ENCODE measurements at regions not wholly inside any gene's neighbourhood (a gene's known extent, or its start where the extent isn't known, plus 50 kb on each side); places are given as distances from the start of the nearest gene placed in this dataset.
"Not testable (repeated sequence)": the region's sequence is repeated elsewhere in the genome, so short reads cannot be mapped to it uniquely, and the experiment has no call there.

DNA sequence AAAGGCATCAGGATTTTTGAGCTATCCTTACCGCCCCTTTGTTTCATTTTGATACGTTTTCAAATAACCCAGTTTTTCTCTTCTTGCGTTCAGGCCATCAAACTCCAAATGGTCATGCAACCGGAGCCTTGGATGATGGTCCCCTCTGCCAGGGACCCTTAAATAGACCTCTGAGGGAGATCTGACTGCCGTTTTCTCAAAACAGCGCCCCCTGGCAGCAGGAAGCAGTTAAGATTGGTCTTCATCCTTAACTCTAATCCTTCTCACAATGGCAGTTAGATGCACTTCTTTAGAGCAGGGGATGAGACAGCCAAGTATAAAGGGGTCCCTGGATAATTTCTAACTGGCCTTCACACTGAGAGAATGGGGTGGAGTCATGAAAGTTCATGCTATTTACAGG lies 525.0 kb upstream of the SPANXN1 start:
- Mint-ChIP-seq H3K4me1 (ENCODE audit: low read depth) (no peaks in the 10 kb centered on the region), H3K27ac (no peak overlapping the region), H3K27me3 (ENCODE audit: insufficient read depth) (no peaks in the 10 kb centered on the region), H3K4me3 (no peak overlapping the region), H3K9me3 (peaks cover 5% of the 10 kb centered on the region; the same call in 1 of the 2 replicates), H3K36me3 (ENCODE audit: low read depth) (no peaks in the 10 kb centered on the region)
- TF ChIP-seq CTCF (IDR thresholded peaks at IDR 0.05) = no peak
- DNase-seq = no peak

DNA sequence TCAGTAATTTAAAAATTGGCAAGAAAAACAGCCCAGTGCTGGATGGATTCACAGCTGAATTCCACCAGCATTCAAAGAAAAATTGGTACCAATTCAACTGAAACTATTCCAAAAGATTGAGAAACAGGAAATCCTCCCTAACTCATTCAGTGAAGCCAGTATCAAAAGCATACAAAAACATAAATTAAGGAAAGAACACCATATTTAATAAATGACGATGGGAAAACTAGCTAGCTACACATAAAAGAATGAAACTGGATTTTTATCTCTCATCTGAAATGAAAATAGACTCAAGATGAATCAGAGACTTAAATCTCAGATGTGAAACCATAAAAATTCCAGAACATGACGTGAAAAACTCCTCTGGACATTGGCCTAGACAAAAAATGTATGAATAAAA lies 516.8 kb upstream of the SPANXN1 start:
- no peak overlapping the region for H3K27ac Mint-ChIP-seq

GRCh38 chrX:144732588-144732987 lies 514.7 kb upstream of the SPANXN1 start:
- H3K27me3 Mint-ChIP-seq (ENCODE audit: insufficient read depth) = no peaks in the 10 kb centered on the region
- TF ChIP-seq CTCF (IDR thresholded peaks at IDR 0.05) = no peak
- no peak for DNase-seq
- no peaks in the 10 kb centered on the region for H3K36me3 Mint-ChIP-seq (ENCODE audit: low read depth)
- no peak overlapping the region for H3K4me3 Mint-ChIP-seq
- peaks cover 17% of the 10 kb centered on the region for H3K9me3 Mint-ChIP-seq
- no peak overlapping the region for H3K27ac Mint-ChIP-seq
- no peaks in the 10 kb centered on the region for H3K4me1 Mint-ChIP-seq (ENCODE audit: low read depth)

More for the DNA sequence above, 516.8 kb upstream of the SPANXN1 start:
- Mint-ChIP-seq H3K4me1 (ENCODE audit: low read depth) (no peaks in the 10 kb centered on the region), H3K27me3 (ENCODE audit: insufficient read depth) (no peaks in the 10 kb centered on the region), H3K9me3 (peaks cover 12% of the 10 kb centered on the region), H3K36me3 (ENCODE audit: low read depth) (no peaks in the 10 kb centered on the region), H3K4me3 (no peak overlapping the region)
- DNase-seq = no peak
- TF ChIP-seq CTCF (IDR thresholded peaks at IDR 0.05) = no peak

- no peak overlapping the region for H3K4me3 Mint-ChIP-seq
- no peaks in the 10 kb centered on the region for H3K36me3 Mint-ChIP-seq (ENCODE audit: low read depth)
- H3K27ac Mint-ChIP-seq = no peak overlapping the region
- peaks cover 19% of the 10 kb centered on the region for H3K9me3 Mint-ChIP-seq
- H3K4me1 Mint-ChIP-seq (ENCODE audit: low read depth) = no peaks in the 10 kb centered on the region
- no peak for TF ChIP-seq CTCF (IDR thresholded peaks at IDR 0.05)
- DNase-seq = no peak
- no peaks in the 10 kb centered on the region for H3K27me3 Mint-ChIP-seq (ENCODE audit: insufficient read depth)
These were observed 509.1 kb upstream of the SPANXN1 start for GRCh38 chrX:144738246-144738645.

GRCh38 chrX:144768540-144768939 lies 478.8 kb upstream of the SPANXN1 start:
- no peaks in the 10 kb centered on the region for H3K27me3 Mint-ChIP-seq (ENCODE audit: insufficient read depth)
- no peak for TF ChIP-seq CTCF (IDR thresholded peaks at IDR 0.05)
- no peaks in the 10 kb centered on the region for H3K4me1 Mint-ChIP-seq (ENCODE audit: low read depth)
- H3K4me3 Mint-ChIP-seq = no peak overlapping the region
- no peak overlapping the region for H3K27ac Mint-ChIP-seq
- peaks cover 9% of the 10 kb centered on the region for H3K9me3 Mint-ChIP-seq
- no peak for DNase-seq
- H3K36me3 Mint-ChIP-seq (ENCODE audit: low read depth) = no peaks in the 10 kb centered on the region

GRCh38 chrX:144783528-144783927 lies 463.8 kb upstream of the SPANXN1 start:
- H3K4me1 Mint-ChIP-seq (ENCODE audit: low read depth); H3K27me3 Mint-ChIP-seq (ENCODE audit: insufficient read depth); DNase-seq; H3K36me3 Mint-ChIP-seq (ENCODE audit: low read depth); H3K27ac Mint-ChIP-seq; H3K4me3 Mint-ChIP-seq: not testable (repeated sequence)
- peaks cover 23% of the 10 kb centered on the region for H3K9me3 Mint-ChIP-seq

Data from HFFc6 (cell line).